Neural cell (in vitro differentiated cells): ENCODE measurements at regions not wholly inside any gene's neighbourhood (a gene's known extent, or its start where the extent isn't known, plus 50 kb on each side); places are given as distances from the start of the nearest gene placed in this dataset.
A peak's percentile ranks its signal among the peaks of the same experiment; 100 is the strongest.
"Not testable (repeated sequence)": the region's sequence is repeated elsewhere in the genome, so short reads cannot be mapped to it uniquely, and the experiment has no call there.

Source experiments
- H2AFZ ChIP-seq: fragments of 200-600, 300-800 bp; sonication (generic), shearing (Covaris generic); 2 replicates; pipeline ENCODE4 v1.6.0; 2014; ENCODE audit warnings: low read depth, mild to moderate bottlenecking, antibody characterized with exemption, low read length, moderate library complexity
- H3F3A ChIP-seq: fragments of 200-600 bp; shearing (Covaris generic); 2 replicates; pipeline ENCODE4 v1.6.1; 2016; ENCODE audit warnings: mild to moderate bottlenecking, moderate library complexity, mixed read lengths, antibody characterized with exemption, low read length; ENCODE audit not compliant: insufficient read depth, poor library complexity, severe bottlenecking
- H3K27ac ChIP-seq: fragments of 200-600, 300-800 bp; sonication (generic), shearing (Covaris generic); 2 replicates; pipeline ENCODE4 v1.5.1; 2014; ENCODE audit warnings: mild to moderate bottlenecking, low read length, moderate library complexity
- H3K27me3 ChIP-seq: fragments of 300-800, 200-600 bp; sonication (generic), shearing (Covaris generic); 2 replicates; pipeline ENCODE4 v1.6.0; 2014; ENCODE audit warnings: mild to moderate bottlenecking, low read depth, low read length, moderate library complexity; ENCODE audit not compliant: insufficient read depth
- H3K36me3 ChIP-seq: fragments of 300-800, 200-600 bp; sonication (generic), shearing (Covaris generic); 2 replicates; pipeline ENCODE4 v1.5.1; 2014; ENCODE audit warnings: mild to moderate bottlenecking, antibody characterized with exemption, low read length, moderate library complexity; ENCODE audit not compliant: insufficient read depth
- H3K4me2 ChIP-seq: fragments of 300-800, 200-600 bp; sonication (generic), shearing (Covaris generic); 2 replicates; pipeline ENCODE4 v1.6.0; 2014; ENCODE audit warnings: mild to moderate bottlenecking, low read length
- H3K4me3 ChIP-seq: fragments of 300-800, 200-600 bp; sonication (generic), shearing (Covaris generic); 2 replicates; pipeline ENCODE4 v1.5.1; 2014; ENCODE audit warnings: mild to moderate bottlenecking, low read length, moderate library complexity
- H3K79me2 ChIP-seq: fragments of 200-600 bp; shearing (Covaris generic); replicated peaks from 2 replicates; pipeline ENCODE4 v1.6.0; 2014; ENCODE audit warnings: mild to moderate bottlenecking, low read length, moderate library complexity; ENCODE audit not compliant: insufficient read depth
- H3K9ac ChIP-seq: fragments of 300-800, 200-600 bp; sonication (generic), shearing (Covaris generic); 2 replicates; pipeline ENCODE4 v1.6.1; 2016; ENCODE audit warnings: mild to moderate bottlenecking, low read length, mixed read lengths
- H3K9me2 ChIP-seq: fragments of 200-600 bp; shearing (Covaris generic); 2 replicates; pipeline ENCODE4 v1.6.1; 2016; ENCODE audit warnings: mild to moderate bottlenecking, low read length, mixed read lengths; ENCODE audit not compliant: insufficient read depth
- H3K9me3 ChIP-seq: fragments of 200-600, 300-800 bp; sonication (generic), shearing (Covaris generic); 2 replicates; pipeline ENCODE4 v1.6.1; 2016; ENCODE audit warnings: mild to moderate bottlenecking, mixed run types, low read length, moderate library complexity, mixed read lengths
- H4K20me1 ChIP-seq: fragments of 200-600 bp; shearing (Covaris generic); 2 replicates; pipeline ENCODE4 v1.6.1; 2016; ENCODE audit warnings: mild to moderate bottlenecking, mixed run types; ENCODE audit not compliant: insufficient read depth
- EP300 ChIP-seq: fragments of 450-650 bp; conservative IDR thresholded peaks from 2 replicates; pipeline ENCODE4 v1.6.1; 2014; ENCODE audit warnings: antibody characterized with exemption, mild to moderate bottlenecking, moderate library complexity; ENCODE audit not compliant: poor library complexity, severe bottlenecking
- EZH2 ChIP-seq: fragments of 200-600, 300-800 bp; shearing (Covaris generic), sonication (generic); IDR thresholded peaks from 2 replicates; pipeline ENCODE4 v1.6.1; 2014; ENCODE audit warnings: antibody characterized with exemption, low read length, borderline replicate concordance, mild to moderate bottlenecking; ENCODE audit not compliant: insufficient read depth, poor library complexity, severe bottlenecking
- POLR2AphosphoS5 ChIP-seq: IDR thresholded peaks from 2 replicates; pipeline ENCODE4 v1.6.1; 2012
- RAD21 ChIP-seq: fragments of 450-650 bp; conservative IDR thresholded peaks from 2 replicates; pipeline ENCODE4 v1.6.1; 2014; ENCODE audit warnings: antibody characterized with exemption, mild to moderate bottlenecking, moderate library complexity
- REST ChIP-seq: IDR thresholded peaks from 2 replicates; pipeline ENCODE4 v1.6.1; 2012; ENCODE audit warnings: borderline replicate concordance
- SMC3 ChIP-seq: fragments of 450-650 bp; conservative IDR thresholded peaks from 2 replicates; pipeline ENCODE4 v1.6.1; 2014; ENCODE audit warnings: antibody characterized with exemption, mild to moderate bottlenecking, moderate library complexity; ENCODE audit not compliant: poor library complexity
- TAF1 ChIP-seq: IDR thresholded peaks from 2 replicates; pipeline ENCODE4 v1.6.1; 2012; ENCODE audit warnings: low read depth

- Histone ChIP-seq H3K79me2 (no peaks in the 10 kb centered on the region), H3K27me3 (no peaks in the 10 kb centered on the region), H2AFZ (no peak overlapping the region), H3K4me3 (no peak overlapping the region), H3K27ac (no peak overlapping the region), H3K9me2 (no peaks in the 10 kb centered on the region), H3K4me2 (no peak overlapping the region), H3K9me3 (no peaks in the 10 kb centered on the region), H4K20me1 (no peaks in the 10 kb centered on the region), H3F3A (no peaks in the 10 kb centered on the region), H3K9ac (no peak overlapping the region), H3K36me3 (no peaks in the 10 kb centered on the region)
- TF ChIP-seq POLR2AphosphoS5 = peak; percentile 73
- TF ChIP-seq RAD21 = no peak
Measured at GRCh38 chr7:34224281-34224680, 318.9 kb downstream of the BMPER start.

GRCh38 chr7:34225193-34225592 is 319.9 kb downstream of the BMPER start:
- Histone ChIP-seq H3K9me2 (no peaks in the 10 kb centered on the region), H4K20me1 (no peaks in the 10 kb centered on the region), H3K4me3 (no peak overlapping the region), H3K9me3 (no peaks in the 10 kb centered on the region), H2AFZ (no peak overlapping the region), H3K27ac (no peak overlapping the region), H3K27me3 (no peaks in the 10 kb centered on the region), H3K9ac (no peak overlapping the region), H3K79me2 (no peaks in the 10 kb centered on the region), H3K4me2 (no peak overlapping the region), H3F3A (no peaks in the 10 kb centered on the region), H3K36me3 (no peaks in the 10 kb centered on the region)
- no peak for TF ChIP-seq RAD21
- no peak for TF ChIP-seq REST
- TF ChIP-seq SMC3 = no peak
- no peak for TF ChIP-seq TAF1
- no peak for TF ChIP-seq POLR2AphosphoS5
- no peak for TF ChIP-seq EZH2

GRCh38 chr7:34227525-34227924 is 322.2 kb downstream of the BMPER start:
- Histone ChIP-seq H3K4me2 (no peak overlapping the region), H3K27ac (no peak overlapping the region), H3K4me3 (no peak overlapping the region), H4K20me1 (no peaks in the 10 kb centered on the region), H3K9me2 (no peaks in the 10 kb centered on the region), H3F3A (no peaks in the 10 kb centered on the region), H3K36me3 (no peaks in the 10 kb centered on the region), H3K9me3 (no peaks in the 10 kb centered on the region), H3K9ac (no peak overlapping the region), H3K79me2 (no peaks in the 10 kb centered on the region), H2AFZ (no peak overlapping the region), H3K27me3 (no peaks in the 10 kb centered on the region)
- TF ChIP-seq EP300 = no peak
- TF ChIP-seq RAD21 = no peak

- not testable (repeated sequence) for H3K9me3 ChIP-seq, H3K27ac ChIP-seq, H3F3A ChIP-seq, H3K9me2 ChIP-seq, H3K4me2 ChIP-seq, H3K9ac ChIP-seq, H3K4me3 ChIP-seq, H3K79me2 ChIP-seq, H3K36me3 ChIP-seq, H4K20me1 ChIP-seq, H2AFZ ChIP-seq, H3K27me3 ChIP-seq
Measured at GRCh38 chr7:34235101-34235500, 329.8 kb downstream of the BMPER start.
